ENCODE measurements at regions not wholly inside any gene's neighbourhood (a gene's known extent, or its start where the extent isn't known, plus 50 kb on each side); places are given as distances from the start of the nearest gene placed in this dataset.
A peak's percentile ranks its signal among the peaks of the same experiment; 100 is the strongest.

DNA sequence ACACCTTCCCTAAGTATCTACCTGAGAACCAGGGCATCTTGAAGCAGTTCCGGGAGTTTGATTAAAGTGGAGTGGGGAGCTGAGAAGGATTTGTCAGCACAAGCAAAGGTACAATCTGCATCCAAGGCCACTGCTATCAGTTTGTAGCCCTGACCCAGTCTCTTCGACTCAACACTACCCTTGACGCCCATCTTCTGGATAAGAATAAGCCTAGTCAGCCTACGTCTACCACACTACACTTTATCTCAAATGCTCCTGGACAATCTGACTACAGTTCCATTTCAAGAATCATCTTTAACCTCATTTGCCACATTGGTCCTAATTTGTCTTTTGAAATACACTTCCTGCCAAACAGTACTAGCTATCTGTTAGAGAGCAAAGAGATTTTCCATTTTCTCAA lies 134.1 kb upstream of the C1GALT1 start:
- DNase-seq (ENCODE audit: low read depth, low spot score): no peak
- no peaks in the 10 kb centered on the region for H3K27me3 ChIP-seq (ENCODE audit: control insufficient read depth, insufficient read depth, low read length)
- WGBS (ENCODE audit: insufficient coverage, insufficient read length): no CpG with 5 or more reads among the region's 4 CpGs

DNA sequence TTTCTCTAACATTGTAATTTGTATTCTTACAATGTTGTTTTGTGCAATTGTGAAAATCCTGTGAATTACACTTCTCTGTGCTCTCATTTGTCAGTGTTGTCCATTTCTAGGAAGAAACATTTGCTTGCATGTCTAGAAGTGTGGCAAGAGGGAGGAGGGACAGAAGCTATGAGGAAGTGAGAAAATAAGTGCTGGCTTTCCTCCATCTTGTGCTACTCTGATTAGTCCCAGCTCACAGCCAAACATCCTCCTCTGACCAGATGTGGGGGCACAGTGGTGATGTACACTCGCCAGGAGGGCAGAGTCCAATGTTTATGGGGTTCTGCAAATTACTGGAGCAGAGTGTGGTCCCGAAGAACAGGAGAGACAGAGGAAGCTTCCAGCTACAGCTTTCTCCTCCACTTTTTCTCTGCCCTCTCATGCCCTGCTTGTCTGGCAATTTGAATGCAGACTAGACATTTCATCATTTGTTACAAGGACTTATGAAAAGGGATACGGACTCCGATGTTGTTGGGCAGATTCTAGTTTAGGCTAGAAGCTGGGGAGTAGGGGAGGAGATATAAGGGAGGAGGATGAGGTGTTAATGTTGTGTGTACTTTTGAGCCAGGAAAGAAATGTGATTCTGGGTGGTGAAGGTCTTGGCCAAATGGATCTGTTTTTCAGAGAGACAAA lies 131.0 kb upstream of the C1GALT1 start:
- no peaks in the 10 kb centered on the region for H3K36me3 ChIP-seq (ENCODE audit: control insufficient read depth, insufficient read depth, low read length)
- no CpG with 5 or more reads among the region's 4 CpGs for WGBS (ENCODE audit: insufficient coverage, insufficient read length)
- no peak overlapping the region for H3K27ac ChIP-seq (ENCODE audit: low read length)
- H3K9me3 ChIP-seq (ENCODE audit: control insufficient read depth, insufficient read depth, low read length): no peaks in the 10 kb centered on the region
- no peak overlapping the region for H3K4me3 ChIP-seq (ENCODE audit: low read length)
- H3K4me1 ChIP-seq (ENCODE audit: control insufficient read depth, insufficient read depth, low read length): no peaks in the 10 kb centered on the region
- no peak for DNase-seq (ENCODE audit: low read depth, low spot score)
- no peaks in the 10 kb centered on the region for H3K27me3 ChIP-seq (ENCODE audit: control insufficient read depth, insufficient read depth, low read length)

More for the DNA sequence above, 134.1 kb upstream of the C1GALT1 start:
- H3K4me1 ChIP-seq (ENCODE audit: control insufficient read depth, insufficient read depth, low read length): no peaks in the 10 kb centered on the region
- no peak overlapping the region for H3K4me3 ChIP-seq (ENCODE audit: low read length)
- no peaks in the 10 kb centered on the region for H3K9me3 ChIP-seq (ENCODE audit: control insufficient read depth, insufficient read depth, low read length)
- no peak overlapping the region for H3K27ac ChIP-seq (ENCODE audit: low read length)
- H3K36me3 ChIP-seq (ENCODE audit: control insufficient read depth, insufficient read depth, low read length): no peaks in the 10 kb centered on the region

DNA sequence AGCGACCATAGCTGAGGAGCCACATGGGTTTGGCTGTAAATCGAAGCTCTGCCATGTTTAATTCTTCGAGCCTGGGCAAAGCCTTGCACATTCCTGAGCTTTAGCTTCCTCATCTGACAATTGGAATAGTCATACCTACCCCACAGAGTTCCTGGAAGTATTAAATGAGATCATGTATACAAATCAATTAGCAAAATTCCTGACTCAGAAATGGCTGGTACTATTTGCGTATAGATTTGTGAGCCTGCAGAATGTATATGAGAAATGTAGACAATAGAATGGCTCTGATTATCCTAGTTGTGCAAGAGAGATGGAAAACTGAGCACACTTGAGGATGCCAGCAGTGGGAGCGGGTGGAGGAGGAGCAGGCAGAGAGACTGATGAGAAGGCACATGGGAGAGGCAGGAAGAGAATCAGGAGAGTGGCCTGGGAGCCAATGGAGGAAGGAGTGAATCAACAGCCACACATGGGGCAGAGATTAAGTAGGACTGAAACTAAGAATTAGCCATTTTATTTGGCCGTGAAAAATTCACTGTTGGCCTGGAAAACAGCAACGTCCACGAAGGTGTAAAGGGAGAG lies 128.0 kb upstream of the C1GALT1 start:
- H3K4me3 ChIP-seq (ENCODE audit: low read length): no peak overlapping the region
- no peak for DNase-seq (ENCODE audit: low read depth, low spot score)
- H3K27ac ChIP-seq (ENCODE audit: low read length): no peak overlapping the region
- H3K4me1 ChIP-seq (ENCODE audit: control insufficient read depth, insufficient read depth, low read length): no peaks in the 10 kb centered on the region
- WGBS (ENCODE audit: insufficient coverage, insufficient read length): no CpG with 5 or more reads among the region's 8 CpGs
- no peaks in the 10 kb centered on the region for H3K27me3 ChIP-seq (ENCODE audit: control insufficient read depth, insufficient read depth, low read length)
- no peaks in the 10 kb centered on the region for H3K9me3 ChIP-seq (ENCODE audit: control insufficient read depth, insufficient read depth, low read length)
- no peaks in the 10 kb centered on the region for H3K36me3 ChIP-seq (ENCODE audit: control insufficient read depth, insufficient read depth, low read length)

DNA sequence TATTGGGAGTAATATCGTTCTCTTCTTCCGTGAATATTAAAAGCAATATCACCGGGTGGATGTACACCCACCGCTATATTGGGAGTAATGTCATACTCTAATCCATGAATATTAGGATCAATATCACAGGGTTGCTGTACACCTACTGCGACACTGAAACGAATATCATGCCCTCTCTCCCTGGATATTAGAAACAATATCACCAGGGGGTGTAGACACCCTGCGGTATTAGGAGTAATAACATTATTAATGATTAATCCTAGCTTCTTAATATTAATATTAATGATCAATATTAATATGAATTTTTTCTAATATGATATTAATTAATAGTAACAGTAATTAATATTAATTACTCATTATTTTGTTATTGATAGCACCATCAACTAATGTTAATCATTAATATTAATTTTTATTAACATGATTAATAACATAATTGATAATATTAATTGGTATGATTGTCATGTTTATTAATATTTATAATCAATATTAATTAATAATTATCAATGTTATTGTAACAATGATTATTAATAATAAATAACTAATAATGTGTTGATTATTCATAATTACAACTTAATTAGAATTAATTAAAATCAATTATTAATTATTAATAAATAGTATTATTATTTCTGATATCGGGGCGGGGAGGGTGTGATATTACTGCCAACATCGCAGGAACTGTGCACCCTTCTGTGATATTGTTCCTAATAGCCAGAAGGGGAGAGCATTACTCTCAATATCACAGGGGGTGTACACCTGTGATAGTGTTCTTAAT lies 121.3 kb upstream of the C1GALT1 start:
- no peak overlapping the region for H3K27ac ChIP-seq (ENCODE audit: low read length)
- no peak overlapping the region for H3K4me3 ChIP-seq (ENCODE audit: low read length)
- no peak for DNase-seq (ENCODE audit: low read depth, low spot score)
- no peaks in the 10 kb centered on the region for H3K4me1 ChIP-seq (ENCODE audit: control insufficient read depth, insufficient read depth, low read length)
- H3K9me3 ChIP-seq (ENCODE audit: control insufficient read depth, insufficient read depth, low read length): no peaks in the 10 kb centered on the region
- no peaks in the 10 kb centered on the region for H3K27me3 ChIP-seq (ENCODE audit: control insufficient read depth, insufficient read depth, low read length)
- WGBS (ENCODE audit: insufficient coverage, insufficient read length): no CpG with 5 or more reads among the region's 10 CpGs
- no peaks in the 10 kb centered on the region for H3K36me3 ChIP-seq (ENCODE audit: control insufficient read depth, insufficient read depth, low read length)

DNA sequence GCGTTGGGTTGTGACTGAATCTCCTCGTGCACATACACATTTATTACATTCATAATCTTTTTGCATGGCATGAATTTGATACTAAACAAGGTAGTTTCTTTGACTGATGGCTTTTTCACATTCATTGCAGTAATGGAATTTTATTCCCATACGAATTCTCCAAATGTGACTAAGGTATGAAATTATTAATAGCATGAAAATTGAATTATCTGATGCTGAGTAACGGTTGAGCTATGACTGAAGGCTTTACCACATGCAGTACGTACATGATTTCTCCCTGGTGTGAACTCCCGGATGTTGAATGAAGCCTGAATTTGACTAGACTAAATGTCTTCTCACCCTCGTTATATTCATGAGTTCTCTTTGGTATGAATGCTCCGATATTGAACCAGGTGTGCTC lies 104.4 kb upstream of the C1GALT1 start:
- no peak for DNase-seq (ENCODE audit: low read depth, low spot score)
- no CpG with 5 or more reads among the region's 8 CpGs for WGBS (ENCODE audit: insufficient coverage, insufficient read length)
- Histone ChIP-seq H3K27me3 (ENCODE audit: control insufficient read depth, insufficient read depth, low read length) (no peaks in the 10 kb centered on the region), H3K36me3 (ENCODE audit: control insufficient read depth, insufficient read depth, low read length) (no peaks in the 10 kb centered on the region), H3K4me3 (ENCODE audit: low read length) (no peak overlapping the region), H3K9me3 (ENCODE audit: control insufficient read depth, insufficient read depth, low read length) (no peaks in the 10 kb centered on the region), H3K4me1 (ENCODE audit: control insufficient read depth, insufficient read depth, low read length) (no peaks in the 10 kb centered on the region), H3K27ac (ENCODE audit: low read length) (no peak overlapping the region)

DNA sequence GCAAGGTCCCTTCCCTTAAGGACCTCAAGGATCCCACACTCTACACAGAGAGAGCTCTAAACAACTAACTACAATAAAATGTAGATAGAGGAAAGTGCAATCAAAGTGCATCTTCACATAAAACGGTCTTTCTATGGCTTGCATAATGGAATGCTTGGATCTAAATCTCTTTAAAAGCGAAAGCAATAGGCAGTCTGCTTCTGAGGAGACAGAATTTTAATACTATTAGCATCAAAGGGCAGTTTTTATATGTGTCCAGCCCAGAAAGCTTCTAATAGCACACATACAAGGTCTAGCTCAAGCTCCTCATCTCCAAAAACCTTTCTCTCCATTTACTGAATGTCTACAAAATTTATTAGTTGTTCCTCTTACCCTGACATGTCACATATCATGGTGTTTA lies 101.5 kb upstream of the C1GALT1 start:
- no CpG with 5 or more reads among the region's 2 CpGs for WGBS (ENCODE audit: insufficient coverage, insufficient read length)

DNA sequence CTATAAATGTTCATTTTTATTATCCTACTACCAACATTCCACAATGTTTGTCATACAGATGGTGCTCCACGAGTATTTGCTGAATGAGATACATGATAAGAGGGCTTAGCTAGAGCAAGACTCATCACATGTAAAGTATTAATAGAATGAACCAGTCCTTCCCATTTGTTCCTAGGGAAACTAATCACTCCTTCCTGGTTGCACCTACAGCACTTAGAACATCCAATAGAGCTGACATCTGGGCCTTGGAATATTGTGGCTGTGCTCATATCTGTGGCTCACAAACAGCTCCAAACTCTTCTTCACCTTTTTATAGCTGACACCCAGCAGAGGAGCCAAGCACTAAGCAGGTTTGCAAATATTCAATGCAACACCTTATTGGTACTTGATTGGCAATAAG lies 91.9 kb upstream of the C1GALT1 start:
- no CpG with 5 or more reads among the region's 1 CpG for WGBS (ENCODE audit: insufficient coverage, insufficient read length)
- H3K4me3 ChIP-seq (ENCODE audit: low read length): no peak overlapping the region
- no peak for DNase-seq (ENCODE audit: low read depth, low spot score)

More for the DNA sequence above, 101.5 kb upstream of the C1GALT1 start:
- Histone ChIP-seq H3K27ac (ENCODE audit: low read length) (no peak overlapping the region), H3K27me3 (ENCODE audit: control insufficient read depth, insufficient read depth, low read length) (no peaks in the 10 kb centered on the region), H3K9me3 (ENCODE audit: control insufficient read depth, insufficient read depth, low read length) (no peaks in the 10 kb centered on the region), H3K36me3 (ENCODE audit: control insufficient read depth, insufficient read depth, low read length) (no peaks in the 10 kb centered on the region), H3K4me1 (ENCODE audit: control insufficient read depth, insufficient read depth, low read length) (no peaks in the 10 kb centered on the region), H3K4me3 (ENCODE audit: low read length) (no peak overlapping the region)
- no peak for DNase-seq (ENCODE audit: low read depth, low spot score)

DNA sequence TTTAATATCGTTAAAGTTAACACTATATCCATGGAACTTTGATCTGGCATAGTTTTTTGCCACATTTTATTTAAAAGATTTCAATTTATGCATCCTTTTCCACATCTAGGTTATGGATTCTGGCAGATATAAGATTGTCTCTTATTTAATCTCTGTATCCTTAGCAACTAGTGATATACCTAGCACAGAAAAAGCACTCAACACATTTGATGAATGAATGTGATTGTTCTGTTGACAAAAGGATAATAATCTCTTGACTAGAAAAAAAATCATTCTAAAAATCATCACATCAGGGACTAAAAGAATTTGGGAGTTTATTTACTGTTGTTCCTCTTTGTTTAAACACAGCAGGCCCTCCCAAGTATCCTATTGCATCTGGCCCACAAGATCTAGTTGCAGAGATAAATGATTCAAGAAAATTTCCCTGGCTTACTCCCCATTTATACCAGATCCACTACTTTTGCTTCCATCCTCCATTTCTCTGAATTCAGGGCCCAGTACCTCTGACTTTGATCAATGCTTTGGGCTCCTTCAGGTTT lies 84.0 kb upstream of the C1GALT1 start:
- H3K4me3 ChIP-seq (ENCODE audit: low read length): no peak overlapping the region
- no peaks in the 10 kb centered on the region for H3K9me3 ChIP-seq (ENCODE audit: control insufficient read depth, insufficient read depth, low read length)
- H3K27me3 ChIP-seq (ENCODE audit: control insufficient read depth, insufficient read depth, low read length): no peaks in the 10 kb centered on the region
- H3K27ac ChIP-seq (ENCODE audit: low read length): no peak overlapping the region
- WGBS (ENCODE audit: insufficient coverage, insufficient read length): no CpG with 5 or more reads among the region's 1 CpG
- peaks cover 7% of the 10 kb centered on the region; the same call in 1 of the 2 replicates for H3K4me1 ChIP-seq (ENCODE audit: control insufficient read depth, insufficient read depth, low read length)
- H3K36me3 ChIP-seq (ENCODE audit: control insufficient read depth, insufficient read depth, low read length): no peaks in the 10 kb centered on the region
- no peak for DNase-seq (ENCODE audit: low read depth, low spot score)

More for the DNA sequence above, 91.9 kb upstream of the C1GALT1 start:
- Histone ChIP-seq H3K4me1 (ENCODE audit: control insufficient read depth, insufficient read depth, low read length) (no peaks in the 10 kb centered on the region), H3K27me3 (ENCODE audit: control insufficient read depth, insufficient read depth, low read length) (no peaks in the 10 kb centered on the region), H3K27ac (ENCODE audit: low read length) (no peak overlapping the region), H3K9me3 (ENCODE audit: control insufficient read depth, insufficient read depth, low read length) (no peaks in the 10 kb centered on the region), H3K36me3 (ENCODE audit: control insufficient read depth, insufficient read depth, low read length) (no peaks in the 10 kb centered on the region)

DNA sequence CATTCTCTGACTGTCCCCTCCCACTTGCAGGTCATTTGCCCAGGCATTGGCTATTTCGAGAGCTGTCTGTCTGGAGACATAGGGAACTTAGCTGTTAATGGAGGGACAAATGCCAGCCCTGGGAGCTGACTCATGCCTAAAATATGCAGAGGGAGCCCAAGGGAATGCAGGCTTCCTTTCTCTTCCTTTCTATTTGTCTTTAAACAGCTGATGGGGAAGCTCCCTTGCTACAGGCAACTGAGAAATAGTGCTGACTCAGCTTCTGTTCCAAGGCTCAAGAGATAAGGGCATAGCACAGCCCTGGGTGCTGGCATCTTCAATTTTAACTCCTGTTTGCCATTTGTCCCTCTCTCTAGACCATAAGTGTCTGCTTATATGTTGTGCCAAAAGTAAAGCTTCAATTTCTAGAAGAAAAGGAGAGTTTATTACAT lies 82.7 kb upstream of the C1GALT1 start:
- WGBS (ENCODE audit: insufficient coverage, insufficient read length): no CpG with 5 or more reads among the region's 1 CpG

DNA sequence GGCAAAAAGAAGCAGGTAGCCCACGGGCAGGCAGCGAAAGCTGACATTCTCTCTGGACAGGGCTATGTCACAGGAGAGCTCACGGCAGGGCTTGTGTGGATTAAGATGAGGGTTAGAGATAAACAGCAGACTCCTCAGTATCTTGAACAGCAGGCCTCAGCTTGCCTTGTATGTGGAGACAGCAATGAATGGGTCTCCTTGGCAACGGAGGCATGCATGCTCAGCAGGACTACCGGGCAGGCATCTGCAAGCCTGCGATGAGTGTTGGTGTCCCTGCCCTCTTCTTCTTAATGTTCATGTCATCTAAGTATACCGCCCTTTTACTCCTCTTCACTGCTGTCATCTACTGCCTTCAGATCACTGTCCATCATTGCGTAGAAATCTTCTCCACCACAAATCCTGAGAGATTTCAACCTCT lies 81.9 kb upstream of the C1GALT1 start:
- Histone ChIP-seq H3K27me3 (ENCODE audit: control insufficient read depth, insufficient read depth, low read length) (no peaks in the 10 kb centered on the region), H3K4me3 (ENCODE audit: low read length) (no peak overlapping the region), H3K36me3 (ENCODE audit: control insufficient read depth, insufficient read depth, low read length) (no peaks in the 10 kb centered on the region), H3K4me1 (ENCODE audit: control insufficient read depth, insufficient read depth, low read length) (peaks cover 8% of the 10 kb centered on the region; the same call in 1 of the 2 replicates), H3K9me3 (ENCODE audit: control insufficient read depth, insufficient read depth, low read length) (no peaks in the 10 kb centered on the region), H3K27ac (ENCODE audit: low read length) (no peak overlapping the region)
- DNase-seq (ENCODE audit: low read depth, low spot score): peak; percentile 57
- no CpG with 5 or more reads among the region's 8 CpGs for WGBS (ENCODE audit: insufficient coverage, insufficient read length)

More for the DNA sequence above, 82.7 kb upstream of the C1GALT1 start:
- Histone ChIP-seq H3K4me3 (ENCODE audit: low read length) (no peak overlapping the region), H3K27me3 (ENCODE audit: control insufficient read depth, insufficient read depth, low read length) (no peaks in the 10 kb centered on the region), H3K36me3 (ENCODE audit: control insufficient read depth, insufficient read depth, low read length) (no peaks in the 10 kb centered on the region), H3K9me3 (ENCODE audit: control insufficient read depth, insufficient read depth, low read length) (no peaks in the 10 kb centered on the region), H3K27ac (ENCODE audit: low read length) (no peak overlapping the region), H3K4me1 (ENCODE audit: control insufficient read depth, insufficient read depth, low read length) (peaks cover 7% of the 10 kb centered on the region; the same call in 1 of the 2 replicates)
- peak; percentile 96 for DNase-seq (ENCODE audit: low read depth, low spot score)

Data from iPS DF 6.9 (cell line).